ENCODE measurements at regions not wholly inside any gene's neighbourhood (a gene's known extent, or its start where the extent isn't known, plus 50 kb on each side); places are given as distances from the start of the nearest gene placed in this dataset.

GRCh38 chr7:84249656-84250055 lies 55.1 kb upstream of the SEMA3A start:
- H3K9me3 ChIP-seq = no peaks in the 10 kb centered on the region
- ATAC-seq (no peak), DNase-seq (no peak)
- no peaks in the 10 kb centered on the region for H3K36me3 ChIP-seq (ENCODE audit: insufficient read depth in 1 of 2, low read depth in 1 of 2)
- H3K27me3 ChIP-seq (ENCODE audit: insufficient read depth in 3 of 3, low read length in 2 of 3) = no peaks in the 10 kb centered on the region
- H3K4me3 ChIP-seq = no peak overlapping the region
- no peaks in the 10 kb centered on the region for H3K4me1 ChIP-seq
- intact Hi-C loops (cut with DNase I) = no loop called here
- WGBS, 3 donors = 17 to 63% (median 18%) methylated on average over 1 of the region's 1 CpG
- no peak overlapping the region for H3K27ac ChIP-seq
- TF ChIP-seq, protein P1, sequence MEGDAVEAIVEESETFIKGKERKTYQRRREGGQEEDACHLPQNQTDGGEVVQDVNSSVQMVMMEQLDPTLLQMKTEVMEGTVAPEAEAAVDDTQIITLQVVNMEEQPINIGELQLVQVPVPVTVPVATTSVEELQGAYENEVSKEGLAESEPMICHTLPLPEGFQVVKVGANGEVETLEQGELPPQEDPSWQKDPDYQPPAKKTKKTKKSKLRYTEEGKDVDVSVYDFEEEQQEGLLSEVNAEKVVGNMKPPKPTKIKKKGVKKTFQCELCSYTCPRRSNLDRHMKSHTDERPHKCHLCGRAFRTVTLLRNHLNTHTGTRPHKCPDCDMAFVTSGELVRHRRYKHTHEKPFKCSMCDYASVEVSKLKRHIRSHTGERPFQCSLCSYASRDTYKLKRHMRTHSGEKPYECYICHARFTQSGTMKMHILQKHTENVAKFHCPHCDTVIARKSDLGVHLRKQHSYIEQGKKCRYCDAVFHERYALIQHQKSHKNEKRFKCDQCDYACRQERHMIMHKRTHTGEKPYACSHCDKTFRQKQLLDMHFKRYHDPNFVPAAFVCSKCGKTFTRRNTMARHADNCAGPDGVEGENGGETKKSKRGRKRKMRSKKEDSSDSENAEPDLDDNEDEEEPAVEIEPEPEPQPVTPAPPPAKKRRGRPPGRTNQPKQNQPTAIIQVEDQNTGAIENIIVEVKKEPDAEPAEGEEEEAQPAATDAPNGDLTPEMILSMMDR (IDR thresholded peaks at IDR 0.05) = no peak

GRCh38 chr7:84248843-84249242 lies 54.3 kb upstream of the SEMA3A start:
- ATAC-seq (no peak), DNase-seq (no peak)
- intact Hi-C loops (cut with DNase I) = no loop called here
- no peak overlapping the region for H3K27ac ChIP-seq
- no peaks in the 10 kb centered on the region for H3K27me3 ChIP-seq (ENCODE audit: insufficient read depth in 3 of 3, low read length in 2 of 3)
- TF ChIP-seq, protein P1 (IDR thresholded peaks at IDR 0.05) = no peak
- no peaks in the 10 kb centered on the region for H3K36me3 ChIP-seq (ENCODE audit: insufficient read depth in 1 of 2, low read depth in 1 of 2)
- H3K4me3 ChIP-seq = no peak overlapping the region
- no peaks in the 10 kb centered on the region for H3K9me3 ChIP-seq
- no peaks in the 10 kb centered on the region for H3K4me1 ChIP-seq
- WGBS, 3 donors = 68 to 80% (median 79%) methylated on average over 3 of the region's 3 CpGs

DNA sequence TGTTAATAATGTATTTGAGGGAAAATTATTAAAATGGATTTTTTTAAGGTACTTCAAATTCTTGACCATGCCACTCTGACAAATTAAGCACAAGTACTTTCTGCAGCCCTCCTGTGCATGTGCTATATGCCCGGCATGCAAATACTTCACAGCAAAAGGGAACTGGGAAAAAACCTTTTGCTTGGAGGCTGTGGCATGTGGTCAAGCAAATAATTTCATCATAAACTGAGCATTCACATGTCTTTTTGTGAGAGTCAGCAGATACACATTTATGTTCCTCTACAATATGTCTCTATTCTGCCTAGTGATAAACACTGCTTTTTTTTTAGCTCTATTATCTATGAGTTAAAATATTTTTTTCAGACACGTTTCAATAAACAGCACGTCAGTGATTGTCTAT lies 53.7 kb upstream of the SEMA3A start:
- Histone ChIP-seq H3K4me3 (no peak overlapping the region), H3K27ac (no peak overlapping the region), H3K4me1 (no peaks in the 10 kb centered on the region), H3K9me3 (no peaks in the 10 kb centered on the region), H3K36me3 (ENCODE audit: insufficient read depth in 1 of 2, low read depth in 1 of 2) (no peaks in the 10 kb centered on the region), H3K27me3 (ENCODE audit: insufficient read depth in 3 of 3, low read length in 2 of 3) (no peaks in the 10 kb centered on the region)
- DNase-seq (no peak), ATAC-seq (no peak)
- intact Hi-C loops (cut with DNase I) = no loop called here
- TF ChIP-seq, protein P1 (IDR thresholded peaks at IDR 0.05) = no peak
- 67 to 71% (median 68%) methylated on average over 3 of the region's 3 CpGs for WGBS, 3 donors

GRCh38 chr7:84247591-84247990 lies 53.0 kb upstream of the SEMA3A start:
- H3K27ac ChIP-seq = no peak overlapping the region
- DNase-seq (no peak), ATAC-seq (no peak)
- H3K4me3 ChIP-seq = no peak overlapping the region
- 88 to 96% (median 89%) methylated on average over 1 of the region's 1 CpG for WGBS, 3 donors
- no peaks in the 10 kb centered on the region for H3K4me1 ChIP-seq
- H3K36me3 ChIP-seq (ENCODE audit: insufficient read depth in 1 of 2, low read depth in 1 of 2) = no peaks in the 10 kb centered on the region
- TF ChIP-seq, protein P1 (IDR thresholded peaks at IDR 0.05) = no peak
- no peaks in the 10 kb centered on the region for H3K27me3 ChIP-seq (ENCODE audit: insufficient read depth in 3 of 3, low read length in 2 of 3)
- H3K9me3 ChIP-seq = no peaks in the 10 kb centered on the region
- intact Hi-C loops (cut with DNase I) = no loop called here

DNA sequence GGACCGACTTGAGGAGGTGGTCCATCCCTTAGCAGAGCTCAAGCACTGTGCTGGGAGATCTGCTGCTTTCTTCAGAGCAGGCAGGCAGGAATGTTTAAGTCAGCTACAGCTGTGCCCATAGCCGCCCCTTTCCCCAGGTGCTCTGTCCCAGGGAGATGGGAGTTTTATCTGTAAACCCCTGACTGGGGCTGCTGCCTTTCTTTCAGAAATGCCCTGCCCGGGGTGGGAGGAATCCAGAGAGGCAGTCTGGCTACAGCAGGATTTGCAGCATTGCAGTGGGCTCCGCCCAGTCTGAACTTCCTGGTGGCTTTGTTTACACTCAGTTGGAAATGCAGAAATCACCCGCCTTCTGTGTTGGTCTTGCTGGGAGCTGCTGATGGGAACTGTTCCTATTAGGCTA lies 51.2 kb upstream of the SEMA3A start:
- TF ChIP-seq, protein P1 (IDR thresholded peaks at IDR 0.05) = no peak
- Histone ChIP-seq H3K27me3 (ENCODE audit: insufficient read depth in 3 of 3, low read length in 2 of 3) (no peaks in the 10 kb centered on the region), H3K4me3 (no peak overlapping the region), H3K9me3 (no peaks in the 10 kb centered on the region), H3K36me3 (ENCODE audit: insufficient read depth in 1 of 2, low read depth in 1 of 2) (no peaks in the 10 kb centered on the region), H3K27ac (no peak overlapping the region), H3K4me1 (no peaks in the 10 kb centered on the region)
- ATAC-seq = no peak
- no peak for DNase-seq
- WGBS, 3 donors = 81 to 90% (median 89%) methylated on average over 5 of the region's 5 CpGs
- intact Hi-C loops (cut with DNase I) = no loop called here
